Gastroesophageal sphincter (tissue), 4 donors: ENCODE measurements at regions not wholly inside any gene's neighbourhood (a gene's known extent, or its start where the extent isn't known, plus 50 kb on each side); places are given as distances from the start of the nearest gene placed in this dataset.

Experiments used
- ATAC-seq: fragments of 150-250 bp; one replicate; pipeline ENCODE4 v1.9.1; 2016; ENCODE audit warnings: mild to moderate bottlenecking, moderate library complexity
- H3K27ac ChIP-seq, 4 donors: fragments of 200-600 bp; sonication (generic) in 3 of 4; 1 replicate in 3 of 4; 2 replicates in 1 of 4; pipeline ENCODE4 v1.5.1; 2016 to 2019
- H3K27me3 ChIP-seq: fragments of 200-600 bp; sonication (generic); one replicate; pipeline ENCODE4 v1.5.1; 2019
- H3K36me3 ChIP-seq, 2 donors: fragments of 200-600 bp; sonication (generic); one replicate each; pipeline ENCODE4 v1.5.1; 2019; ENCODE audit warnings: control low read depth in 1 of 2
- H3K4me1 ChIP-seq, 3 donors: fragments of 200-600 bp; sonication (generic); 1 replicate in 2 of 3; 2 replicates in 1 of 3; pipeline ENCODE4 v1.5.1; 2016 to 2019; ENCODE audit warnings: control low read depth in 2 of 3
- H3K4me3 ChIP-seq, 2 donors: fragments of 200-600 bp; sonication (generic); one replicate each; pipeline ENCODE4 v1.5.1; 2019; ENCODE audit warnings: mild to moderate bottlenecking in 1 of 2, moderate library complexity in 1 of 2
- H3K9me3 ChIP-seq, 3 donors: fragments of 200-600 bp; sonication (generic); one replicate each; pipeline ENCODE4 v1.5.1; 2017 to 2019; ENCODE audit warnings: control low read depth in 2 of 3
- CTCF ChIP-seq, 4 experiments: fragments of 200-600 bp in 2 of 4; fragments of 450-650 bp in 2 of 4; sonication (generic) in 1 of 4; IDR thresholded peaks; one replicate each; pipeline ENCODE4 v1.5.1; 2017 to 2019; ENCODE audit warnings: antibody characterized with exemption in 4 of 4, mild to moderate bottlenecking in 2 of 4, moderate library complexity in 2 of 4
- EP300 ChIP-seq: sonication (generic); formaldehyde crosslinking; IDR thresholded peaks from one replicate; pipeline ENCODE4 v1.6.1; 2017; ENCODE audit warnings: antibody characterized with exemption, mild to moderate bottlenecking
- POLR2A ChIP-seq, 2 donors: fragments of 450-650 bp; IDR thresholded peaks; one replicate each; pipeline ENCODE4 v1.6.1; 2017; ENCODE audit warnings: antibody characterized with exemption in 2 of 2, mild to moderate bottlenecking in 2 of 2, moderate library complexity in 1 of 2
- POLR2AphosphoS5 ChIP-seq: sonication (generic); formaldehyde crosslinking; IDR thresholded peaks from one replicate; pipeline ENCODE4 v1.6.1; 2017; ENCODE audit warnings: antibody characterized with exemption
- WGBS, 2 donors: methylation state at CpG; one replicate each; pipeline ENCODE4 v1.1.5; 2018; ENCODE audit warnings: low coverage in 1 of 2; 5-methylcytosine and 5-hydroxymethylcytosine counted together

- Histone ChIP-seq H3K9me3 (no peaks in the 10 kb centered on the region), H3K27ac (peak overlapping the region in 3 of 4 donors; percentile 5 to 50 (median 16)), H3K36me3 (no peaks in the 10 kb centered on the region), H3K27me3 (no peaks in the 10 kb centered on the region), H3K4me3 (no peak overlapping the region), H3K4me1 (peaks cover 0 to 22% (median 0%) of the 10 kb centered on the region in 3 donors)
- ATAC-seq = no peak
- TF ChIP-seq EP300 (no peak), CTCF (IDR thresholded peaks at IDR 0.05) (no peak), POLR2AphosphoS5 (no peak), POLR2A (IDR thresholded peaks at IDR 0.05) (no peak)
- 47 to 55% methylated on average over 4 to 5 of the region's 5 CpGs for WGBS, 2 donors
Observed at GRCh38 chr15:94015324-94015723, 216.0 kb upstream of the MCTP2 start.

- no peaks in the 10 kb centered on the region for H3K27me3 ChIP-seq
- 43 to 77% methylated on average over 4 to 6 of the region's 9 CpGs for WGBS, 2 donors
- H3K4me3 ChIP-seq = no peak overlapping the region
- no peaks in the 10 kb centered on the region for H3K9me3 ChIP-seq
- H3K4me1 ChIP-seq = peaks cover 9 to 33% (median 11%) of the 10 kb centered on the region in 3 donors
- peak overlapping the region; percentile 1 to 54 (median 50) for H3K27ac ChIP-seq
- no peaks in the 10 kb centered on the region for H3K36me3 ChIP-seq
- peak; percentile 35 for ATAC-seq
- TF ChIP-seq POLR2AphosphoS5 (no peak), CTCF (IDR thresholded peaks at IDR 0.05) (peak in 1 of 4 experiments; percentile 39)
Observed at GRCh38 chr15:94008104-94009074, 223.0 kb upstream of the MCTP2 start.

GRCh38 chr15:94004697-94005096 lies 226.7 kb upstream of the MCTP2 start:
- peak overlapping the region; percentile 79 to 83 (median 82) for H3K27ac ChIP-seq
- ATAC-seq = peak; percentile 96
- no peaks in the 10 kb centered on the region for H3K27me3 ChIP-seq
- H3K36me3 ChIP-seq = no peaks in the 10 kb centered on the region
- H3K9me3 ChIP-seq = no peaks in the 10 kb centered on the region
- WGBS, 2 donors = 4% methylated on average over 8 of the region's 9 CpGs; no CpG with 5 or more reads in 1 of the 2 donors
- TF ChIP-seq CTCF (IDR thresholded peaks at IDR 0.05) (no peak), EP300 (no peak), POLR2A (IDR thresholded peaks at IDR 0.05) (no peak), POLR2AphosphoS5 (peak; percentile 88)
- H3K4me3 ChIP-seq = no peak overlapping the region
- H3K4me1 ChIP-seq = peaks cover 11 to 49% (median 14%) of the 10 kb centered on the region in 3 donors

GRCh38 chr15:94002041-94002440 lies 229.3 kb upstream of the MCTP2 start:
- H3K4me1 ChIP-seq = peaks cover 8 to 40% (median 11%) of the 10 kb centered on the region in 3 donors
- H3K36me3 ChIP-seq = no peaks in the 10 kb centered on the region
- H3K9me3 ChIP-seq = no peaks in the 10 kb centered on the region
- no peak for ATAC-seq
- TF ChIP-seq EP300 = no peak
- no peak for TF ChIP-seq CTCF (IDR thresholded peaks at IDR 0.05)
- TF ChIP-seq POLR2A (IDR thresholded peaks at IDR 0.05) = no peak
- no peak for TF ChIP-seq POLR2AphosphoS5
- no peak overlapping the region for H3K4me3 ChIP-seq
- 79 to 94% methylated on average over 3 of the region's 3 CpGs for WGBS, 2 donors
- H3K27me3 ChIP-seq = no peaks in the 10 kb centered on the region
- peak overlapping the region in 3 of 4 donors; percentile 61 to 68 (median 62) for H3K27ac ChIP-seq
